ENCODE measurements at regions not wholly inside any gene's neighbourhood (a gene's known extent, or its start where the extent isn't known, plus 50 kb on each side); places are given as distances from the start of the nearest gene placed in this dataset.
"Not testable (repeated sequence)": the region's sequence is repeated elsewhere in the genome, so short reads cannot be mapped to it uniquely, and the experiment has no call there.

DNA sequence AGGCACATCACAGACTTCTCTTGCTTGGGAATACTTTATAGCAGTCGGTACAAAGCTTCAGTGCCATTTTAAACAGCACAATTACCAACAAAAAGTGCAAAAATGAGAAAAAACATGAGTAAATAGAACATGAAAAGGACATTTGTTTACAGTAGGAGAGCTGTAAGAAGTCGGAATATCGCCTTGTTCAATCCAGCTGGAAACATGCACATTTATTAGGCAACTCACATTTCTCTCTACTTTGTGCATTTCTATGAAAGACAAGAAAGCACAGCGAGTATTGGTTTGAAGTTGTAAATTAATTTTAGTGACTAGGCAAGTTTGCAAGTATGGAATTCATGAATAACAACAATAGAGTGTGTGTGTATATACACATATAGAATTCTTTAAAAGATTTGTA lies 484.7 kb downstream of the DACH1 start:
- DNase-seq (ENCODE audit: low read depth in 1 of 2, low spot score in 1 of 2): no peak

DNA sequence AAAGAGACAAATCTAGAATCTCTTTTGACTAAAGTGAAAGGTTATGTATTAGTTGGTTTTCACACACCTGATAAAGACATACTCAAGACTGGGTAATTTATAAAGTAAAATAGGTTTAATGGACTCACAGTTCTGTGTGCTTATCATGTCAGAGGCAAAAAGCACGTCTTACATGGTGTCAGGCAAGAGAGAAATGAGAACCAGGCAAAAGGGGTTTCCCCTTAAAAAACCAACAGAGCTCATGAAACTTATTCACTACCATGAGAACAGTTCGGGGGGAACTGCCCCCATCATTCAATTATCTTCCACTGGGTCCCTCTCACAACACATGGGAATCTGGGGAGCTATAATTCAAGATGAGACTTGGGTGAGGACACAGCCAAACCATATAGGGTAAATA lies 486.8 kb downstream of the DACH1 start:
- no peak for DNase-seq (ENCODE audit: low read depth in 1 of 2, low spot score in 1 of 2)

GRCh38 chr13:71378961-71379905 lies 487.8 kb downstream of the DACH1 start:
- DNase-seq (ENCODE audit: low read depth in 1 of 2, low spot score in 1 of 2): no peak

DNA sequence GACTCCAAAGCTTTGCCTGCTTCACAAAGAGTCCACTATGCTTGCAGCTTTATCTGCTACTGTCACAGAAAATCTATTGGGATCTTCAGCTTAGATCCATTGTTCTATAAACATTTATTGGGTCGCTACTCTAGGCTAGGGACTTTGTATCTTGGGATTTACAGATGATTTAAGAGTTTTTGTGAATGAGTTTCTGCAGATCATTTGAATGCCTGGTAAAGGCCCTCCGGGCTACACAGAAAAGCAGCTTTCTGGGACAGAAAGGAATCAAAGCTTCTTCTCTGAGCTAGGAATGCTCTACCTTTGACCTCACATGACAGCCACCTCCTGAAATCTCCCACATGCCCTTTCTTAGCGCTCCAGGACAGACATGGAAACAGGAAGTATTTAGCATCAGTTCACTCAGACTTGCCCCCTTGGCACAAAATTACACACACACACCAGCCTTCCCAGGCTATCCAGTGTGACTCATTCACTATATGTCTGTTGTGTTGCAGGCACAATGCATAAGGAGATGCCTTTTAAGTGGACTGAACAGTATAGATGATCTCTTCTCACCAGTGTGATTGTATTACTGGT lies 492.4 kb downstream of the DACH1 start:
- no peak for DNase-seq (ENCODE audit: low read depth in 1 of 2, low spot score in 1 of 2)

DNA sequence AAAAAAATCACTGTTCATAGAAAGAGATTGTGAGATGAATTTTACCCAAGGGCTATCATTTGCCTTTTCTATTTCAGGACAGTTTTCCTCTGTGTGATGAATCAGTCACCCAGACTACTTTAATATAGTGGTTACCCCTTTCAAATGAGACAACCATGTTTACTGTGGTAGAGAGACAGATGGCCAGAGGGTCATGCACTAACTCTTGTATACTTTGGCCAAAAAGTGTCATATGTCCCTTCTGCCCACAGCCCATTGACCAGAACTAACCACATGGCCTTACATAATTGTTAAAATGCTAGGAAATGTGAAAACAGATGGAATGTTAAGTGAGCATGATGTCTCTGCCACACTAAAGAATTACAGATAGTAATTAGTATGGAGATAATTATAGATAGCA lies 498.7 kb downstream of the DACH1 start:
- no peak for DNase-seq (ENCODE audit: low read depth in 1 of 2, low spot score in 1 of 2)

DNA sequence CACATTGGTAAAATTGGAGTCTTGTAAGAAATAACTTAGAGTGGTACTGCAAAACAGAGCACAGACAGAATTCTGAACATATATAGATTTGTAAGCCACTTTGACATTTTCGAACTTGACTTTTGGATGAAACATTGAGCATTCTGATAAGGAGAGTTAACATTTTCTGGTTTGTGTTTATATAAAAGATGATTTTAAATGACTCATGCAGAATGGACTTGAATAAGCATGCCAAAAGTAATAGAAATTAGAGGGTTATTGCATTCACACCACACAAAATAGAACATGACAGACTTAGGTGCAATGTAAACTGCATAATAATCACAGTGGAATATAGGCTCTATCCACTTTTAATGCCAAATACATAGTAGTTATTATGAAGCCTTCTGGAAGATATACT lies 507.0 kb downstream of the DACH1 start:
- no peak for DNase-seq (ENCODE audit: low read depth in 1 of 2, low spot score in 1 of 2)

GRCh38 chr13:71359641-71360040 lies 507.4 kb downstream of the DACH1 start:
- no peak for DNase-seq (ENCODE audit: low read depth in 1 of 2, low spot score in 1 of 2)

GRCh38 chr13:71358218-71358617 lies 508.8 kb downstream of the DACH1 start:
- no peak for DNase-seq (ENCODE audit: low read depth in 1 of 2, low spot score in 1 of 2)

GRCh38 chr13:71355010-71355409 lies 512.0 kb downstream of the DACH1 start:
- no peak for DNase-seq (ENCODE audit: low read depth in 1 of 2, low spot score in 1 of 2)

DNA sequence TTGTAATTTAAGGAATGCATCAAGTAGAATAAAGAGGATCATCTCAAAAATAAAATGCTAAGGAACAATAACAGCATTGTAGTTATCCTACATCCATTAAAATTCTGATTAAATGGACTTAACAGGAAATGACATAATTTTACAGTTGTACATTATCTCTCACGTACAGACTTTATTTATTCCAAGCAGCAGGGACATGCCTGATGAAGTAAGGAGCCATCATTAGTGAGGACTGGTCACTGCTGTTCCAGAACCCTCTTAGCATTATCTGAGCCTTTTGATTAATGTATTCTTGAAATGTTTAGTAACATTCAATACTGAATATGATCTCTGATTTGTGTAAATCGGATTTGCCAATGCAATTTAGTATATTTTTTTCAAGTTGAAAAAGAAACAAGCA lies 516.1 kb downstream of the DACH1 start:
- no peak for DNase-seq (ENCODE audit: low read depth in 1 of 2, low spot score in 1 of 2)

- not testable (repeated sequence) for DNase-seq (ENCODE audit: low read depth in 1 of 2, low spot score in 1 of 2)
These were observed 521.1 kb downstream of the DACH1 start for GRCh38 chr13:71345856-71346255.

DNA sequence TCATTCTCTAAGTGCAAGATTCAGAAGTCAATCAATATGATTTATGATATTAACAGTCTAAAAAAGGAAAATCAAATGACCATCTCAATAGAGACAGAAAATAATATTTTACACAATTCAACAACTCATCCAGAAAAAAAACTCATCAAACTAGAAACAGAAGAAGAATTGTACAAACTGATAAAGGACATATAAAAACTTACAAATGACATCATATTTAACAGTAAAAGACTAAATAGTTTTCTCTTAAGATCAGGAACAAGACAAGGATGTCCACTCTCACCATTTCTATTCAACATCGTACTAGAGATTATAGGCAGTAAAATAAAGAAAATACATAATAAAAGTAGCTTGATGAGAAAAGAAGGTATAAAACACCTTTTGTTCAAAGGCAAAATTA lies 527.3 kb downstream of the DACH1 start:
- no peak for DNase-seq (ENCODE audit: low read depth in 1 of 2, low spot score in 1 of 2)

DNA sequence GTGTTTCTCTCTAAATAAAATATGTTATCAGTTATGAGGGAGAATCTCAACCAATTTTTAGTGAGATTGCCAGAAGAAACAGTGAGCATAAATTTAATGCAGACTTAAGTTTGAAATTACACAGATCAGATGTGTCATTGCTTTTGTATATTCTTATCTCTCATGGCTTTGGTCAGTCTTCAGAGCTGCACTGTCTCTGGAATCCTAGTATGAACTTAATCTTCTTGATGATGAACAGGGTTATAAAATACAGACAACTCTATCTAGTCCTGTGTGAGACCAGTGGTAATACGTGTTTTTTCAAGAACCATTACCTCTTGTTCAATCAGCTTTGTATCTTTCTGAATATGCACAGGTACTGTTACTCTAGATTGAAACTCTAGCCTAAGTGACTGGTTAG lies 528.0 kb downstream of the DACH1 start:
- no peak for DNase-seq (ENCODE audit: low read depth in 1 of 2, low spot score in 1 of 2)

- DNase-seq (ENCODE audit: low read depth in 1 of 2, low spot score in 1 of 2): no peak
These were observed 528.9 kb downstream of the DACH1 start for GRCh38 chr13:71338070-71338469.

GRCh38 chr13:71327266-71327665 lies 539.7 kb downstream of the DACH1 start:
- DNase-seq (ENCODE audit: low read depth in 1 of 2, low spot score in 1 of 2): no peak

GRCh38 chr13:71325556-71325955 lies 541.4 kb downstream of the DACH1 start:
- DNase-seq (ENCODE audit: low read depth in 1 of 2, low spot score in 1 of 2): no peak

DNA sequence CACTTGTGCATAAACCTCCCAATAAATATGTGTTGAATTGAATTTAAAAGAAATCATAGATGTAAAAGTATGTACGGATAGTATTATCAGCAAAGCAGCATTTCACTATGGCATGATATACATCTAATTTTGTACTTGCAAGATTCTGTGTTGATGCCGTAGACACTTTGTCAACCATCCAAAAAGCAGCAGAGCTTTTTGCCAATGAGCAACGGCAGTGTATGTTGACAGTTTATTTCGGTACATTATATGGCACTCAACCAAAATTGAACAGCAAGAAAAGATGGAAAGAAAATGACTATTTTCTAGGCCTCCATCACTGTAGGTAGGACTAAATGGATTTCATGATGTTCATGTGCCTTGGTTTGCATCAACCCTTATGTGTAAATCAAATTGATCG lies 543.7 kb downstream of the DACH1 start:
- no peak for DNase-seq (ENCODE audit: low read depth in 1 of 2, low spot score in 1 of 2)

GRCh38 chr13:71320452-71320851 lies 546.6 kb downstream of the DACH1 start:
- no peak for DNase-seq (ENCODE audit: low read depth in 1 of 2, low spot score in 1 of 2)

GRCh38 chr13:71316792-71317363 lies 550.1 kb downstream of the DACH1 start:
- DNase-seq (ENCODE audit: low read depth in 1 of 2, low spot score in 1 of 2): no peak

DNA sequence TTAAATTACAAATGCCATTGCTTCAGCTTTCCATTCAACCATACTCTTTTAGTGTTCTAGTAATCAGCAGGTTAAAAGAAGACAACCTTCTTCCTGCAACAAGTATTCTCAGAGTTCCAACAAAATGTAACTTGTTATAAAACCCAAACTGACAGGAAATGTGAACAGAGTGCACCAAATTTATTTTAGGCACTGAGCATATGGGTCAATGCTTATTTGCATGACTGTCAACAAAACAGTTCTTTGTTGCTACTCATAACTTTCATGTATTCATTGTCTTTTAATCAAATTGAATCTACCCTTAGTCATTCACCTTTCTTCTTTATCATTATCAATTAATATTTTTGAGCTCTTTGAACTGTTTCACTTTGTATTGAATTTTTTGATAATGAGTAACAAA lies 554.1 kb downstream of the DACH1 start:
- no peak for DNase-seq (ENCODE audit: low read depth in 1 of 2, low spot score in 1 of 2)

DNA sequence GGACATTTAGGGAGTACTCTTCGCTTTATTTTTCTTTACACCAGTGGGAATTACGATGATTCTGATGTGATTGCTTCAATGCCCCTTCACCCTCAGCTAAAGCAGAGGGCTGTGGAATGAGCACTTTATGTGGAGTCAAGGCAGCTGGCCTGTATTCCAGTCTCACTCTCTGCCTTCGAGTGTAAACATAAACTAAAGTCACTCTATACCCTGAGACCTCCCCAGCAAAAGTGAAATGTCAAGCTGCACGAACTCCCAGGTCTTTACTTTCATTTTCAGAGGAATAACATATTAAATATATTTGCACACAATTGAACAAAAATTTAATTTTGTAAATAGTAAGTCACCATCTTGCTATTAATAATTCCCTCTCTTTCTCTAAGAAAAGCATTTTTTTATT lies 557.1 kb downstream of the DACH1 start:
- DNase-seq (ENCODE audit: low read depth in 1 of 2, low spot score in 1 of 2): no peak

DNA sequence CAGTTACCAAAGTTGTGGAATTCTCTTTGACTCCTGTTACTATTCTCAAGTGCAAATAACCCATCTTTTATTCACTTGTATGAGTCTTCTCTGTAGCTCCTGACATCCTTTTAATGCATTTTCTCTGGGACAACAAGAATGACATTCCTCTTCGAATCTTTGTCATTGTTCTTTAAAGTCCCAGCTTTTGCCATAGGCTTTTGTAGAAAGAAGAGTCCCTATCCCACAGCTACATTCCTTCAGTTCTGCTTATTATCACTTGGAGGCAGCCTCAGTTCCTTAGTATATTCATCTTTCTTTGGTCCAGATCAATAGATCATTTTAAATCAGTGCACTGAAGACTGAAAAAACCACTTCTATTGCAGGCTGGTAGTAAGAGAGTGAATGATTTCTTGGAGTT lies 560.2 kb downstream of the DACH1 start:
- no peak for DNase-seq (ENCODE audit: low read depth in 1 of 2, low spot score in 1 of 2)

Data from activated CD4-positive, alpha-beta T cell treated with anti-CD3 and anti-CD28 coated beads, Interleukin-2, amount 50 U/mL, for 24 hours (primary cell).